ENCODE measurements at regions not wholly inside any gene's neighbourhood (a gene's known extent, or its start where the extent isn't known, plus 50 kb on each side); places are given as distances from the start of the nearest gene placed in this dataset.
A peak's percentile ranks its signal among the peaks of the same experiment; 100 is the strongest.

- in situ Hi-C loops (cut with HindIII; ENCODE audit: low pct_unique_long_range_greater_than_20kb, low sequenced_read_pairs), result no loop called here
- no peak for DNase-seq (ENCODE audit: low read depth in 1 of 2, low spot score in 1 of 2)
Observed at GRCh38 chr6:143621876-143622605, 55.7 kb upstream of the PHACTR2 start.

GRCh38 chr6:143621159-143621873 is 56.4 kb upstream of the PHACTR2 start:
- DNase-seq (ENCODE audit: low read depth in 1 of 2, low spot score in 1 of 2), result peak in 1 of 2 experiments; percentile 46
- in situ Hi-C loops (cut with HindIII; ENCODE audit: low pct_unique_long_range_greater_than_20kb, low sequenced_read_pairs), result no loop called here
- no peak for TF ChIP-seq JUND (IDR thresholded peaks at IDR 0.05; ENCODE audit: low read depth)

More at GRCh38 chr6:143621876-143622605, 55.7 kb upstream of the PHACTR2 start:
- TF ChIP-seq JUND (IDR thresholded peaks at IDR 0.05; ENCODE audit: low read depth), result no peak

- DNase-seq (ENCODE audit: low read depth in 1 of 2, low spot score in 1 of 2), result peak in 1 of 2 experiments; percentile 25
- in situ Hi-C loops (cut with HindIII; ENCODE audit: low pct_unique_long_range_greater_than_20kb, low sequenced_read_pairs), result no loop called here
- no peak for TF ChIP-seq JUND (IDR thresholded peaks at IDR 0.05; ENCODE audit: low read depth)
Observed at GRCh38 chr6:143620447-143620846, 57.3 kb upstream of the PHACTR2 start.

GRCh38 chr6:143619824-143620401 is 57.9 kb upstream of the PHACTR2 start:
- in situ Hi-C loops (cut with HindIII; ENCODE audit: low pct_unique_long_range_greater_than_20kb, low sequenced_read_pairs), result no loop called here
- no peak for TF ChIP-seq JUND (IDR thresholded peaks at IDR 0.05; ENCODE audit: low read depth)

GRCh38 chr6:143616741-143617140 is 61.0 kb upstream of the PHACTR2 start:
- in situ Hi-C loops (cut with HindIII; ENCODE audit: low pct_unique_long_range_greater_than_20kb, low sequenced_read_pairs), result no loop called here
- DNase-seq (ENCODE audit: low read depth in 1 of 2, low spot score in 1 of 2), result no peak
- TF ChIP-seq JUND (IDR thresholded peaks at IDR 0.05; ENCODE audit: low read depth), result no peak

More at GRCh38 chr6:143619824-143620401, 57.9 kb upstream of the PHACTR2 start:
- DNase-seq (ENCODE audit: low read depth in 1 of 2, low spot score in 1 of 2), result no peak

- TF ChIP-seq JUND (IDR thresholded peaks at IDR 0.05; ENCODE audit: low read depth), result no peak
- in situ Hi-C loops (cut with HindIII; ENCODE audit: low pct_unique_long_range_greater_than_20kb, low sequenced_read_pairs), result no loop called here
- no peak for DNase-seq (ENCODE audit: low read depth in 1 of 2, low spot score in 1 of 2)
Observed at GRCh38 chr6:143615785-143616184, 62.0 kb upstream of the PHACTR2 start.

GRCh38 chr6:143614235-143614634 is 63.5 kb upstream of the PHACTR2 start:
- in situ Hi-C loops (cut with HindIII; ENCODE audit: low pct_unique_long_range_greater_than_20kb, low sequenced_read_pairs), result no loop called here

GRCh38 chr6:143613749-143614148 is 64.0 kb upstream of the PHACTR2 start:
- DNase-seq (ENCODE audit: low read depth in 1 of 2, low spot score in 1 of 2), result no peak
- no peak for TF ChIP-seq JUND (IDR thresholded peaks at IDR 0.05; ENCODE audit: low read depth)
- in situ Hi-C loops (cut with HindIII; ENCODE audit: low pct_unique_long_range_greater_than_20kb, low sequenced_read_pairs), result no loop called here

More at GRCh38 chr6:143614235-143614634, 63.5 kb upstream of the PHACTR2 start:
- DNase-seq (ENCODE audit: low read depth in 1 of 2, low spot score in 1 of 2), result no peak
- no peak for TF ChIP-seq JUND (IDR thresholded peaks at IDR 0.05; ENCODE audit: low read depth)

GRCh38 chr6:143612186-143612585 is 65.6 kb upstream of the PHACTR2 start:
- in situ Hi-C loops (cut with HindIII; ENCODE audit: low pct_unique_long_range_greater_than_20kb, low sequenced_read_pairs), result no loop called here
- DNase-seq (ENCODE audit: low read depth in 1 of 2, low spot score in 1 of 2), result no peak
- TF ChIP-seq JUND (IDR thresholded peaks at IDR 0.05; ENCODE audit: low read depth), result no peak

- no peak for TF ChIP-seq JUND (IDR thresholded peaks at IDR 0.05; ENCODE audit: low read depth)
Observed at GRCh38 chr6:143611580-143611979, 66.2 kb upstream of the PHACTR2 start.

GRCh38 chr6:143609972-143610371 is 67.8 kb upstream of the PHACTR2 start:
- TF ChIP-seq JUND (IDR thresholded peaks at IDR 0.05; ENCODE audit: low read depth), result no peak
- DNase-seq (ENCODE audit: low read depth in 1 of 2, low spot score in 1 of 2), result no peak
- in situ Hi-C loops (cut with HindIII; ENCODE audit: low pct_unique_long_range_greater_than_20kb, low sequenced_read_pairs), result no loop called here

More at GRCh38 chr6:143611580-143611979, 66.2 kb upstream of the PHACTR2 start:
- in situ Hi-C loops (cut with HindIII; ENCODE audit: low pct_unique_long_range_greater_than_20kb, low sequenced_read_pairs), result no loop called here
- DNase-seq (ENCODE audit: low read depth in 1 of 2, low spot score in 1 of 2), result no peak

- DNase-seq (ENCODE audit: low read depth in 1 of 2, low spot score in 1 of 2), result no peak
- in situ Hi-C loops (cut with HindIII; ENCODE audit: low pct_unique_long_range_greater_than_20kb, low sequenced_read_pairs), result no loop called here
- TF ChIP-seq JUND (IDR thresholded peaks at IDR 0.05; ENCODE audit: low read depth), result no peak
Observed at GRCh38 chr6:143609501-143609900, 68.3 kb upstream of the PHACTR2 start.

GRCh38 chr6:143608906-143609305 is 68.9 kb upstream of the PHACTR2 start:
- TF ChIP-seq JUND (IDR thresholded peaks at IDR 0.05; ENCODE audit: low read depth), result no peak
- no peak for DNase-seq (ENCODE audit: low read depth in 1 of 2, low spot score in 1 of 2)
- in situ Hi-C loops (cut with HindIII; ENCODE audit: low pct_unique_long_range_greater_than_20kb, low sequenced_read_pairs), result no loop called here

All from T47D (cell line).